NCI-H345 treated with DMSO at 0.1 percent for 48 hours (cell line): ENCODE measurements at regions not wholly inside any gene's neighbourhood (a gene's known extent, or its start where the extent isn't known, plus 50 kb on each side); places are given as distances from the start of the nearest gene placed in this dataset.
"Not testable (repeated sequence)": the region's sequence is repeated elsewhere in the genome, so short reads cannot be mapped to it uniquely, and the experiment has no call there.

Source experiments
- DNase-seq: peaks from one replicate; lab custom pipeline; 2025; ENCODE audit not compliant: unreplicated experiment; lab: John Stamatoyannopoulos, UW

DNA sequence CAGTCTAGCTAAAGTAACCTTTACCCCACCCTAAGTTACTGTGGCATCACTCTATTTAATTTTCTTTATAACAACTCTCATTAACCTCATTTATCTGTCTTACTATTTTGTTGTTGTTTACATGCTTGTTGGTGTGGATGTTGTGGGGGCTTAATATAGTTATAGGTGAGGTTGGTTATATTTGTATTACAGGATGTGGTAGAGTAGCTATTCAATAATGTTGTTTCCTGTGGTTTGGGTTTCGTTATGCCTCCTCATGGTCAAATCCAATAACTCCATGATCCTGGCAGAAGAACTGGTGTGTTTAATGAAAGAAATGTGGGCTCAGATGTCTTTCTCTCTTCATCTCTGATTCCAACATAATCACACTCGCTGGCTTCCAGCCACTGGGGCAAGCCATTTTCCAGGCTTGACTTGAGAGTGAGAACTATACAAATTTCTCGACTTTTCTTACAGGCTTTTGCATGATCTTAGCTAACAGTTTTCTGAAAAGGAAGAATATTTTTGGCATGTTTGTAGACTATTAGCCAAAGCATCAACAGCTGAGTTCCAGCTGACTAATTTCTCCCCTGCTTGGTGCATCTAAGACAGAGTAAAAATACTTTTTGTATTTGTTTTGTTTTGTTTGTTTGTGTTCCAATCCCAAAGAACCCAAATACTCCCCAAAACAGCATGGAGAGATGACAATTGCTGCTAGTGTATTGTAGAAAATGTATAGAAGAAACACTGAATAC, 303.7 kb upstream of the PAPPA start:
- DNase-seq = no peak

DNA sequence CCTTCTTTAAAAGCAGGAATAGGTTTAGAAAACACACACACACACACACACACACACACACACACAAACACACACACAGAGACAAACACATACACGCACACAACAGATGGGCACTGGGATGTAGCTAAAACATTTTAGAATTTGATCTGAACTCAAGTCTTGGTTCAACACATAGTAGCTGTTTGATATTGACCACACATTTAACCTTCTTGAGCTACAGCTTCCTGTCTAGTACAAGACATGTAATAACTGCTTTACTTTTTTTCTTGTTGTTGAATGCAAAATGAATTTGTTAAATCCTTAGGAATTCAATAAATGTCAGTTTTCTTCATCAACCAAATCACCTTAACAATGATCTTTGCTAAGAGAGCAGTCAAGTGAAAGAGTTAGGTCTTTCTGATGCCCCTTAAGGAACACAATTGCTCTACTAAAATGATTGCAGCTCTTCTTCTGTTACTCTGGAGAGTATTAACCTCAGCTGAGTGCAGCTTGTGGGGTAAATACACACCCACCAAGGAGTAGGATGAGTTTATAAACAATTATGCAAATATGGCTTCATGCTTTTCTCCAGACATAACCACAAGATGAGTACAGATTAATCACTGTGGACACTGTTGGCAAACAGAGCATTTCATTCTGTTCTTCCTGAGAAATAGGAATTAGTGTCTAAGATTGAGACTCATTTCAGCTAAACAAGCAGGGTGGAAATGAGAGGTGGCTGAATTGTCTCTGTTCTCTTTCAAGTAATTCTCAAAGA, 302.9 kb upstream of the PAPPA start:
- no peak for DNase-seq

DNA sequence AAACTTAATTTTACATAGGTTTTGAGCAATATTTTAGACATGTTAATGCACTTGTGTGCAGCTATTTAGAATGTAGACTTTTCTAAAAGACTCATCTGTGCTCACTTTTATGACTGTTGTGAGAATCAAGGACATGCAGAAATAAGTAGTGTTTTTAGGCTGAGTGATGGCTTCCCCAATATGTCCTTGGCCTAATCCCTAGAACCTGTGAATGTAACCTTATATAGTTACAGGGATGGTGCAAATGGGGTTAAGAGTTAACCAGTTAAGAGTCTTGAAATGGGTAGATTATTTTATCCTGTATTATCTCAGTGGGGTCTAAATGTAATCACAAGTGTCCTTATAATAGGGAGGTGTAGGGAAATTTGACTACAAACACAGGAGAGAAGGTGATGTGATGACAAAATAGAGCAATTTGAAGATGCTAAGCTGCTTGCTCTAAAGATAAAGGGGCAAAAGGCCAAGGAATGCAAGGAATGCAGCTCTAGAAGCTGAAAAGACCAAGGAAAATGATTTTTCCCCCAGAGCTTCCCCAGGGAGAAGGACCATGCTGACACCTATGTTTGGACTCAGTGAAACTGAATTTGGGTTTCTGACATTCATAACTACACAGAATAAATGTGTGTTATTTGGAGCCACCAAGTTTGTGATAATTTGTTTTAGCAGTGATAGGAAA, 298.0 kb upstream of the PAPPA start:
- no peak for DNase-seq

DNA sequence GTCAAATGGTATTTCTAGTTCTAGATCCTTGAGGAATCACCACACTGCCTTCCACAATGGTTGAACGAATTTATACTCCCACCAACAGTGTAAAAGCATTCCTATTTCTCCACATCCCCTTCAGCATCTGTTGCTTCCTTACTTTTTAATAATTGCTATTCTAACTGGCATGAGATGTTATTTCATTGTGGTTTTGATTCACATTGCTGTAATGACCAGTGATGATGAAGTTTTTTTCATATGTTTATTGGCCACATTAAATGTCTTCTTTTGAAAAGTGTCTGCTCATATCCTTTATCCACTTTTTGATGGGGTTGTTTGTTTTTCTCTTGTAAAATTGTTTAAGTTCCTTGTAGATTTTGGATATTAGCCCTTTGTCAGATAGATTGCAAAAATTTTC, 295.2 kb upstream of the PAPPA start:
- not testable (repeated sequence) for DNase-seq

DNA sequence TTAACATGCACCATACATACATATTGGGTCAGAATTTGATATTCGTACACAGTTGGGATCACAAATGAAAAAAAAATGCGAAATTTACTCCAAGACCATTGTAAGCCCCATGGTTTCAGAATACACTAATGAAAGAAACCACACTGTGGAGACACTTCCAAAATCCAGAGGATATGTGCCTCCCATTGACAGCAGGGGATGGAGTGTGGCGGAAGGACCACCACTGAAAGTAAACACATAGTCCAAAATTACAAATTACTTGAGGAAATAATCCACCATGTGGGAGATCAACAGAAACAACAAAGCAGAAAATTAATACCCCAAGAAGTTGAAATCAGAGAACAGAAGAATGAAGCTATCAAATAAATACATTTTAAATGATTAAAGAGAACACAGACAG, 291.6 kb upstream of the PAPPA start:
- no peak for DNase-seq

DNA sequence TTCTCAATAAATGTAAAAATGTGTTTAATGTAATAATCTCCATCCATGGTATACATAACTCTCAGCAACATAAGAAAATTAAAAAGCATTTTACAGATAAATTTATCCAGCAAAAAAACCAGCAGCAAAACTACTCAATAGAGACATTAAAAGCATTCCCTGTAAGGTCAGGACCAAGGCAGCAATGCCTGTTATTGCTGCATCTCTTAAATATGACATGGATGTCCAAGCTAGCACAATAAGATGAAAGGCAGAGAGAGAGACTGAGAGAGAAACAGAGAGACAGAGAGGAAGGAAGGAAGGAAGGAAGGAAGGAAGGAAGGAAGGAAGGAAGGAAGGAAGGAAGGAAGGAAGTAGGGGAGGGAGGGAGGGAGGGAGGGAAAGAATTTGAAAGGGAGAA, 289.0 kb upstream of the PAPPA start:
- DNase-seq = no peak

DNA sequence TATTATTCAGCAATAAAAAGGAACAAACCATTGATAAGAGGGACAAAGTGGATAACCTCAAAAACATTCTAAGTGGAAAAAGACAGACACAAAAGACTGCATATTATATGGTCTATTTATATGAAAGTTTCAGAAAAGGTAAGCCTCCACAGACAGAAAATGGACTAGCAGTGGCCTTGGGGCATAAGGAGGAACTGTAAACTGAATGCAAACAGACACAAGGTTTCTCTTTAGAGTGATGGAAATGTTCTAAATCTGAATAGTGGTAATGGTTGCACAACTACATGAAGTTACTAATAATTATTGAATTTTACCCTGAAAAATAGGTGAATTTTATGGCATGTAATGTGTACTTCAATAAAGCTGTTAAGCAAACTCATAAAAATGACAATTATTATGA, 286.3 kb upstream of the PAPPA start:
- DNase-seq = no peak

DNA sequence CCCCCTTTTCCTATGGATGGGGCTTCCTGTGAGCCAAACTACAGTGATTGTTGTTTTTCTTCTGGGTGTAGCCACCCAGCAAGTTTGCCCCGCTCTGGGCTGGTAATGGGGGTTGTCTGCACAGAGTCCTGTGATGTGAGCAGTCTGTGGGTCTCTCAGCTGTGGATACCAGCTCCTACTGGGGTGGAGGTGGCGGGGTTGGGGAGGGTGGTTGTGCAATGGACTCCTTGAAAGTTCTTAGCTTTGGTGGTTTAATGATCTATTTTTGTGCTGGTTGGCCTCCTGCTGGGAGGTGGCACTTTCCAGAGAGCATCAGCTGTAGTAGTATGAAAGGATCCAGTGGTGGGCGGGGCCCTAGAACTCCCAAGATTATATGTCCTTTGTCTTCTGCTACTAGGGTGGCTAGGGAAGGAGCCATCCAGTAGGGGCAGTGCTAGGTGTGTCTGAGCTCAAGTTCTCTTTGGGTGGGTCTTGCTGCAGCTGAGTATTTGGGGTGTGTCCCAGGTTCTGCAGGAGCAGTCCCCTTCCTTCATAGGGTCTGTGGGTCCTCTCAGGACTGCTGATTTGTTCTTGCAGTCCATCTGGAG, 275.6 kb upstream of the PAPPA start:
- DNase-seq = no peak

DNA sequence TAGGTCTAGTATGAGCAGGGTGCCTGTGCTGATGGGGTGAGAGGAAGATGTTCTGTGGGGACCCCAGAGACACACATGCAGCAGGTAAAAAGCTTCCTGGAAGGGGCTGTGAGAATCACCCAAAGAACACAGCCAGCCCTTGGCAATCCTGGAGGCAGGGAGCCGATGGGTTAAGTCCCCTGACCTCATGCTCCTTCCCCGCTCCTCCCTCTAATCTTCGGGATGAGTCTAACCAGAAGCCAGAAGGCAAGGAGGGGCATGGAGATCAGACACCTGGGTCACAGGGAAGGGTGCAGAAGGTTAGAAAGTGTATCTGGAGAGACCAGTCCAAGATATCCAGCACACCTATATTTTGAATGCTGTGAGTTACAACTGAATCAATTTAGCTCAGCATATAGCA, 274.1 kb upstream of the PAPPA start:
- DNase-seq = no peak

DNA sequence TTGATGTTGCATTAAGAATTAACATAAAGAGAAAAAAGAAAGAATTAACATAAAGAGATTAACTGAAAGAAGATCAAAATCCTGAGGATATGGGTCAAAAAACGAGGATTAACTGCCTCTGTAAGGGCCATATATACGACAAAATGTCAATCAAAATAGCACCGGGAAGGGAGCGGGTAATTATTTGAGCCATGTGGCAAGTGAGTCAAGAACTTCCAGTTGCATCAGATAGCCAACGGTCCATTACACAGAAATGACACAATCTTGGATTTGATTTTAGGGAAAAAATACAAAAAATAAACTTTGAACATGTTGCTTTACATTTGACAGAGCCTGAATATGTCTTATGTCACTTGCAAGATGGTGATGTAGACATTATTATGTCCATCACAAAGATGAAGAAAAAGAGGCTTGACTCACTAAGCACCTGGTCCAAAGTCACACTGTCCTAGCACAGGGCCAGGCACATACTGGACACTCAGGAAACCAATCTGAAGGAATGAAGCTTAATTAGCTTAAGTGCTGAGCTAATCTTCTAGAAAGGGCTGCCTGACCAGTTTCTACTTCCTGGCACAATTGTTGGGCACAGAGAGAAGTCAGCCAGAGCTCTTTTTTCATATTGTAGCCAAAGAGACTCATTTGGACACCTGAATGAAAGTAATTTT, 273.2 kb upstream of the PAPPA start:
- no peak for DNase-seq

DNA sequence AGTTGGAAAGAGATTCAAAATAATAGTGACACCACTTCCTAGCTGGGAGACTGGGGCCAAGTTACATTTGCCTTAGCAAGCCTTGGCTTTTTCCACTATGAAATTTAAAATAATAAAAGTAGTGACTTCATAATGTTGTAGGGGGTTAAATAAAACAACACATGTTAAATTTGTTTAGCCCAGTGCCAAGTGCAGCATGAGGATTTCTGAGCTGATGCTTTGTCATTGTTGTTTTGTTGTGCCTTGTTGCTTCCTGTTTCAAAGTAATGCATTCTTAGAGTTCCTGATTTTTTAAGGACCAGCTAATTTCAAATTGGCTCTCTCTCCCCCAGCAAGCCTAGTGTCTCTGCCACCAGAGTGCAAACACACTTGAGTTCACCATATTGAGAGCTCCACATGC, 270.7 kb upstream of the PAPPA start:
- DNase-seq = no peak

DNA sequence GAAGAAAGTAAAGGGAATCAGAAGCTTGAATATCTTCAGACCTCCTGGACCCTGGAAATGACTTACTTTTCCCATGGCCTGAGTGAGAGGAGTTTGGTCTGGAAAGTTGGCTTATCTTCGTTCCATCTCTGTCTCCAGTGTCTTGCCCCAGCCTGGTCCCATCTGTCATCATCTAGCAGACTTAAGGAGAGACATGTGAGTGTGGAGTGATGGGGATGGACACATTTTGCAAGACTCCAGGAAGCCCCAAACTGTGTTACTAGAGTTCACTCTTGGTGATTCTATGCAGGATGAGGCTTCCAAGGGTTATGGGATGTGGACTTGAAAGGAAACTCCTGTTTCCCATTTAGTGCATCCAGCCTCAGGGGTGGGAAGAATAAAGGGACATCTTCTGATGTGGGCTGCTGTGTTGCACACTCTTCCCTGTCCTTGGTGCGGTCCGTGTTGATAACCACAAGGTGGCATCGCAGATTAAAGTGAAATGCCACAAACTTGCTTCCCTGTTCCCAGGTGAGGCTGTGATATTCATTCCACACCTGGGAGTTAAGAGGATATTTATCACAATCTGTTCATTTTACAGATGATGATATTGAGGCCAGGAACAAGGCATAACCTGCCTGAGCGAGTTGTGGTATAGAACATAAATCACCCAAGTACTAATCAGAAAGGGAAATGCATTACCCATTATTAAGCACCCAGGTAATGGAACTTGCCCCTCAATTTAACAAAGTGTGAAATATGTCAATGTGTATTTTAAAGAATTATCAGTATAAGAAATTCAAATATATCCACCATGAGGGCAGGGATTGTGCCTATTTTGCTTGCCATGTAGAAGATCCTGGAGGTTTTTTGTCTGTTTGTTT, 269.9 kb upstream of the PAPPA start:
- peak; percentile 26 for DNase-seq

DNA sequence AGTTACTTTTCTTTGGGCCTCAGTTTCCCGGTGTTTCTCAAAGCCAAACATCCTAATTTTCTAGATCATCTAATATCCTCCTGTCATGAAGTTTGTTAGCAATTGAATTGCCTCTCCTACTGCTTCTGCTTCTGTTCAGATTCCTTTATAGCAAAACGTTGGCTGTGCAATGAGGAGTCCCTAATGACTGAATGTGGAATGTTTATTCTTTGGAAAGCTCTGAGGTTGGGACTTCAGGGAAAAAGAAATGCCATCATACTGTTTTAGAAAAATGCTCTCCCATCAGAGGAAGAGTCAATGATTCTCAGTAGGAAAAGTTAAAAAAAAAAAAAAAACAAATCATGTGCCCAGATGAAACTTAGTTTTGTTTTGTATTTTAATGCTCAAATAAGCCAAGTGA, 268.7 kb upstream of the PAPPA start:
- DNase-seq = no peak

DNA sequence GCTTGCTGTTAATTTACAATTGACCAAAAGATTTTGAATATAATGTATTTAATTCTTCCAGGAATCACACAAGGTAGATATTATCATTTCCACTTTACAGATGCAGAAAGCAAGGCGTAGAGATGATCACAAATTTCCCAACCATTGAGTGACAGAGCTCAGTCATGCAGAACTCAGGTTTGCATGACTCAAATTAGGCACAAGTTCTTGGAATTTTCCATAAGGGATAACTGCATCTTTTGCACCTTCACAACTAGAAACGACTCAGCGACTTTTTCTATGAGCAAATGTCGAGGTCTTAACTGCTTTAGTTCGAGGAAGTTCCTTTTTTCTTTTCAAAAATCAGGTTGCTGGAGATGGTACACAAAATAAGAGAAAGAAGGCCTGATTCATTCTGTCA, 265.5 kb upstream of the PAPPA start:
- no peak for DNase-seq

DNA sequence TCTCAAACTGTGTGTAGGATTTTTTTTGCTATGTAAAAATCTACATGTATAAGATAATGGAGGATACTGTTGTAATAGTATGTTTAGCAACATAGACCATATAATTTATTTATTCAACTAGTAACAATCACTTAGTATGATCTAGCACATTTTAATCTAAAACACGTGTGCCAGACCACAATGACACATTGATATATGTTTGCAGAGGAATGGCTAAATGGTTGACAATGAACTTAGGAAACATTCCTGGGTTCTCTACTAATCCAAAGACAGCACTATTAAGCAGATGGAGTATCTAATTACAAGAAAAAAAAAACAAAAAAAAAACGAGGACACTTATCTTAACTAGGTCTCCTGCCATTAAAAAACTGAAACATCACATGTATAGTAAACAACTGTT, 261.7 kb upstream of the PAPPA start:
- DNase-seq = no peak

DNA sequence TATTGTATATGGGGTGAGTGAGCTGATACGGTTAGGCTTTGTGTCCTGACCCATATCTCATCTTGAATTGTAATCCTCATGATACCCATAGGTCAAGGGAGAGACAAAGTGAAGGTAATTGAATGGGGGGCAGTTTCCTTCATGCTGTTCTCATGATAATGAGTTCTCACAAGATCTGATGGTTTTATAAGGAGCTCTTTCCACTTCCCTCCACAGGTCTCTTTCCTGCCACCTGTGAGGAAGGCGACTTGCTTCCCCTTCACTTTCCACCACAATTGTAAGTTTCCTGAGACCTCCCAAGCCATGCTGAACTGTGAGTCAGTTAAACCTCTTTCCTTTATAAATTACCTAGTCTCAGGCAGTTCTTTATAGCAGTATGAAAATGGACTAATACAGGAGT, 255.1 kb upstream of the PAPPA start:
- DNase-seq = not testable (repeated sequence)

DNA sequence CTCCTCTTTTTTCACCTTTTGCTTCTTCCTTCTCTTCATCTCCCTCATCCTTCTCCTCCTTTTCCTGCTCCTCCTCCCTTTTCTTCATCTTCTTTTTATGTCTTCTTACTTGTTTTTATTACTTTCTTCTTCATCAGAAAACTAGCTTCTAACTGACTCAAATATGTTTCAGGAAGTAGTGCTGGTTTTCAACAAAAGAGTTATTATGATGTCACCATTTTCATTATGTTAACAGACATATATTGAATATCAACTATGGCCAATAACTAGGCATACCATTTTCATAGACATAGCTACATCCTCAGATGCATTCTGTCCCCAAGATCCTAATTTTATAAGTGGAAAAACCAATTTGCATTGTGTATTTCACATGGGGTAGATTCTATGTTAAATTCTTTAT, 252.9 kb upstream of the PAPPA start:
- no peak for DNase-seq

DNA sequence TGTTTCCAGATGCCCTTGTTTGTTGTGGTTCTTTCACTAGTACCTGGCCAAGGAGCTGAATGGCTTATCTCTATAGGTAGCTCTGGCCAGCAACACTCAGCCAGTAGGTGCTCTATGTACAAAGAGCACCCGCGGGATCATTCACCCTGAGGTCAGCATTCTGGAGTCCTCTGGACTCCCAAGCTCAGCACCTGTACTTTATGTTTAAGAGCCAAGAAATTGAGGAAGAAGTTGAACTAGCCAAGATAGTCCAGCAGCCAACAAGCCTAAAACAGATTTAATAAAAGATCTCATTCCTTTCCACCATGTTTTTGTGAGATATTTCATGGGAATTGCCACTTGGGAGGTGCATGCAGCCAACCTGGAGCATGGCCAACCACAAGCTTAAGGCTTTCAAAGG, 242.6 kb upstream of the PAPPA start:
- DNase-seq = no peak

DNA sequence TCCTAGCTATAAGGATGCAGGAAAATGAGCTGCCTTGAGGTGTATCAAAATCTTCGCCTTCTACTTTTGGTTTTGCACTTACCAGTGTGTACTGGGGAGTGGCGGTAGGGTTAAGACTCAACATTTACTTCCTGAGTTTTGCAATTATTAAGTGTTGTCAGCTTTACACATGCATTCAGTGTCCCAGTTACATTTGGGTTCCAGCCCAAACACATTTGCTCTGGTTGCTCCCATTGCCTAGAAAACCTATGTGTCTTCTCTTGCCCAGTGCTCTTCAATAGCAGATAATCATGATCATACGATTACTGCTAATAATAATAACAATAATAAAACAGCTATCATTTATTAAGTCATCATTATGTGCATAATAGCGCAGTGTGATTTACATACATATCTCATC, 241.5 kb upstream of the PAPPA start:
- DNase-seq = no peak

DNA sequence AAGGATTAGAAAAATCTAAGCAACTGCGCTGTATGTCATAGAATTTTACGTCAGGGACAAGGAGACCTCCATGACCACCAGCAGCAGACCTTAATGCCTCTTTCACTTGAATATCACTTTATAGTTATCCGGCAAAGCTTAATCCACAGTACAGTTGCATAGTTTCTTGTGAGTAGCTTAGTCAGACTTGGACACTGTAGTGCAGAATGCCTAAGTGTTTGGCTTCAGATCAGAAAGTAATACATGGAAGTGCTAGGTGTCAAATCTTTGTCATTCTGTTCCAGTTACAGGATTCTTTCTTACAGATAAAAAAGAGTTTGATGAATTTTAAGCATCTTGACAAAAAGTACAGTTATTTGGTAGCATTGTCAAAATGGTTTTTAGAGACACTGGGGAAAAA, 239.9 kb upstream of the PAPPA start:
- DNase-seq = no peak
